GM21528 (cell line): ENCODE measurements at regions not wholly inside any gene's neighbourhood (a gene's known extent, or its start where the extent isn't known, plus 50 kb on each side); places are given as distances from the start of the nearest gene placed in this dataset.
A peak's percentile ranks its signal among the peaks of the same experiment; 100 is the strongest.
"Not testable (repeated sequence)": the region's sequence is repeated elsewhere in the genome, so short reads cannot be mapped to it uniquely, and the experiment has no call there.

Experiments
- ATAC-seq: cut with Tn5 transposase; IDR thresholded peaks from one replicate; pipeline ENCODE4 v1.9.1; 2021; ENCODE audit warnings: mild to moderate bottlenecking, moderate library complexity; ENCODE audit not compliant: unreplicated experiment, low FRiP score

- no peak for ATAC-seq
Observed at GRCh38 chr3:177336873-177337450, 139.7 kb upstream of the TBL1XR1 start.

- ATAC-seq, result peak; percentile 84
Observed at GRCh38 chr3:177337541-177338331, 140.5 kb upstream of the TBL1XR1 start.

- no peak for ATAC-seq
Observed at GRCh38 chr3:177338697-177339219, 141.5 kb upstream of the TBL1XR1 start.

- not testable (repeated sequence) for ATAC-seq
Observed at GRCh38 chr3:177339220-177339703, 142.0 kb upstream of the TBL1XR1 start.

GRCh38 chr3:177340243-177340830, 143.1 kb upstream of the TBL1XR1 start:
- no peak for ATAC-seq

- ATAC-seq, result no peak
Observed at GRCh38 chr3:177341736-177342419, 144.6 kb upstream of the TBL1XR1 start.

- no peak for ATAC-seq
Observed at GRCh38 chr3:177343122-177343625, 145.9 kb upstream of the TBL1XR1 start.

GRCh38 chr3:177345049-177345972, 148.0 kb upstream of the TBL1XR1 start:
- ATAC-seq, result peak; percentile 72

- peak; percentile 8 for ATAC-seq
Observed at GRCh38 chr3:177345973-177346503, 148.8 kb upstream of the TBL1XR1 start.

GRCh38 chr3:177346878-177347277, 149.6 kb upstream of the TBL1XR1 start:
- ATAC-seq, result no peak

- ATAC-seq, result no peak
Observed at GRCh38 chr3:177347611-177348010, 150.3 kb upstream of the TBL1XR1 start.

- ATAC-seq, result no peak
Observed at GRCh38 chr3:177348974-177349373, 151.7 kb upstream of the TBL1XR1 start.

- no peak for ATAC-seq
Observed at GRCh38 chr3:177349384-177349783, 152.1 kb upstream of the TBL1XR1 start.

GRCh38 chr3:177350121-177350520, 152.8 kb upstream of the TBL1XR1 start:
- ATAC-seq, result no peak

- ATAC-seq, result no peak
Observed at GRCh38 chr3:177351206-177351605, 153.9 kb upstream of the TBL1XR1 start.

- ATAC-seq, result peak; percentile 97
Observed at GRCh38 chr3:177351757-177352158, 154.5 kb upstream of the TBL1XR1 start.

GRCh38 chr3:177352424-177352823, 155.1 kb upstream of the TBL1XR1 start:
- ATAC-seq, result no peak

- ATAC-seq, result no peak
Observed at GRCh38 chr3:177353140-177353539, 155.9 kb upstream of the TBL1XR1 start.

GRCh38 chr3:177353879-177354278, 156.6 kb upstream of the TBL1XR1 start:
- ATAC-seq, result not testable (repeated sequence)
